GM19455 (cell line): ENCODE measurements at regions not wholly inside any gene's neighbourhood (a gene's known extent, or its start where the extent isn't known, plus 50 kb on each side); places are given as distances from the start of the nearest gene placed in this dataset.

Experiments used
- ATAC-seq: cut with Tn5 transposase; IDR thresholded peaks from one replicate; pipeline ENCODE4 v1.9.1; 2021; ENCODE audit not compliant: unreplicated experiment

DNA sequence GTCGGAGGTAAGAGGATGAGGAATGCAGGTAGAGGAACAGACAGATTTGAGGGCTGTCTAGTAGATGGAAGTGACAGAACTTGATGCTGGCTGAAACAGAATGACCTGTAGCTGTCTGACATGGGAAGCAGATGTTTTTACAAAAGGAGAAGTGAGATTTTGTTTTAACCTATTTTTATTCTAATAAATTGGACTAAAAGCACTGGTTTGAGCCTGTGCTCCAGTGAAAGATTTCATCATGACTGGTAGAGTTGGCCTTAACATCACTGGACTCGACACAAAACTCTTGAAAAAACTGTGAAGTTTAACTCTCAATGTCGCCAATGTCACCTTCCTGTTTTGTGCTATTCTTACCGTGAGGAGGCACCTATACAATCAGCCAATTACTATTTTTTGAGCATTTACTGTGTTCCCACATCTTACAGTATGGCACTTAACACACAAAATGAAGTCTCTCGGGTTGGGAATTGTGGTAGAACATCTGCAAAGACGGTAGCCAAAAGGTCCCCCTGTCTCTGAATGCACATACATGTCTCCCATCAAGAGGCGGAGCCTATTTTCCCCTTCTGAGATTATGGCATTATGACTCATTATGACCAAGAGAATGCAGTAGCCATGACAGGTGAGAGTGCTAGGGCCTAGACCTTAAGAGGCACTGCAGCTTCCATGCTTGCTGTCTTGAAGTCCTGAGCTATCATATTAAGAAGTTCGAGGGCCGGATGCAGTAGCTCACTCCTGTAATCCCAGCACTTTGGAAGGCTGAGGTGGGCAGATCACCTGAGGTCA lies 93.2 kb downstream of the FOXF2 start:
- peak; percentile 68 for ATAC-seq

DNA sequence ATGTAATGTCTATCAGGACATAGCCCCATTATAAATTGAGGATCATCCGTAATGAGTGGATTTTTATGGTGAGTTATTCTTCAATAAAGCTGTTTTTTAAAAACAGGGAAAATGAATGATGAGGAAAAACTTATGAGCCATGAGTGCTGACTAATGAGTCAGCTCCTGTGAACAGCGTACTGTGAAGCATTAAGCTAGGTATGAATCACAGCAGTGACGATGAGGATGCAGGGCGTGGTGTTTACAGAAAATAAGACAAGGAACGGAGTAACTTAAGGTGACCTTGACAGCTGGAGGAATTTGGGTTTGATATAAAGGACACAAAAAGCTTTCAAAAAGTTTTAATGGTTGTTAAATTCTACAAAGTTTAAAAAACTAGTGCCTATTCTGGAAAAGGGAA lies 96.3 kb downstream of the FOXF2 start:
- ATAC-seq = no peak

DNA sequence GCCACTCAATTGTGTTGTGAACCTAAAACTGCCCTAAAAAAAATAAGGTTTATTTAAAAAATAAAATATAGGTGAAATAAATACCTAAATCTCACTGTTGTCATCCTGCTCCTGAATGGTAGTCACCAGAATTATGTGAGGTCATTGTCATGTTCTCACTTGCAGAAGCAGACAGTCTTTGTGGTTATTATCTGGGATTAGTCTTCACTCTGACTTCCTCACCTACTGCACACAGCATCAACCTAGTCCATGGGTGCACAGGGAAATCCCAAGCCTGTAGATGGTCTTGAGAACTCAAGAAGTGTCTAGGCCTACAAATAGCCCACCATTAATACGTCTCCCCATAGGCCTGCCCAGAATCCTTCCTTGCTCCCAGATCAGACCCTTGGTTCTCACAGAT lies 97.0 kb downstream of the FOXF2 start:
- no peak for ATAC-seq

DNA sequence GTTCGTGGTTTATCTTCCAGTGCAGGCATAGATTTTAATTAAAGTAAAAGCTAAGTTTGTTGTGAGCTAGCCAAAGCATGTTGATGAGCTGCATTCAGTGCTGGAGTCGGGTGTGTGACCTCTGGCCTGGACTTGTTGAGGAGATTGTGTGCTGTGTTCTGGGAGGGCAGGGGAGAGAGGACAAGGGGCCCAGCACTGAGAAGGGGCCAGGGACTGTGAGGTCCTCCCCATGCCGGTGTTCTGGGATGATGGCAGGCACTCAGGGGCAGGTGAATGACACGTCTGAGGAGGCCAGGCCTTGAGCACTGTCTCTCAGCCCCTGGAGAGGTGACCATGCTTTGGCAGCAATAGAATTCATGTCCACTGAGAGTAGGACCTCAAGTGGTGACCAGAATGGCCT lies 97.9 kb downstream of the FOXF2 start:
- no peak for ATAC-seq

DNA sequence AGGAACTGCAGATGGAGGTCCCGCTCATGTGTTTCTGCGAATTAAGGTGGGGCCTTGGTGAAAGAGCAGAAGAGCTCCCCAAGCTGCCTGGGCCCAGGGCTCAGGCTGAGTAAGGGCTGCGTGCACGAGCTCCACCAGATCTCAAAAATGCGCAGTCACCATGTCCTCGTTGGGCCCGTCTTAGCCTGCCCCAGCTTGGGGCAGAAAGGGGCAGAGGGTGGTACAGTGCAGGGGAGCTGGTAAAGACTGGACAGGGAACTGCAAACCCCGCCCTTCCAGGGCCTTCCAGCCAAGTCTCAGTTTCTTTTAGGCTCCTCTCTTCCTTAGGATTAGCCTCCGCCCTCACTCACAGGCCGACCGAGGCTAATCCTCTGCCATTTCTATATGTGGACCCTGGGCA lies 101.6 kb downstream of the FOXF2 start:
- no peak for ATAC-seq

DNA sequence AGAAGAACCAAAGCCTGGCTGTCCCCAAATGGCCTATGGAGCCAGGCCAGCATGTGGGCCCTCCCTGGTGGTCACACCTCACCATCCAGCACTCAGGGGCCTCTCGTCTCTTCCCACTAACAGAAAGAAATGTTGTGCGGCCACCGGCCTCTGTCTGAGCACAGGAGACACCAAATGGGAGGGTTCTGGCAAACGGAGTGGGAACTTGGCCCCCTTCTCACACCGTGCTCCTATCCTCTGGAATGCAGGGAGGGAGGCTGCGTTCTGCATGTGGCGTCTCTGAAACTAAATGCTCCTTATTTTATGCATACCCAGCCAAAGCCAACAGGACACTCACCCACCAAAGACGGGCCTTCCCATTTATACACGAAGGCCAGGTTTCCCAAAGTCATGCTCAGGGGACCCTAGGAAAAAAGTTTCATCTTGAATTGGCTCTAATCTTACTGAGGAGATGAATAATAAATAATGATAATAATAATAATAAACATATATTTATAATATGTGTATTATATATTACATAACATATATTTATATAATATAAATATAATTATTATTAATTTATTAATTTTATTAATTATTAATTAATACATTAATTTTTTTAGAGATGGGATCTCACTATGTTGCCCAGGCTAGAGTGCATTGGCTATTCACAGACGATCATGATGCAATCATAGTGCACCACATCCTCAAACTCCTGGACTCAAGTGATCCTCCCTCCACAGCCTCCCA lies 102.4 kb downstream of the FOXF2 start:
- ATAC-seq = no peak

DNA sequence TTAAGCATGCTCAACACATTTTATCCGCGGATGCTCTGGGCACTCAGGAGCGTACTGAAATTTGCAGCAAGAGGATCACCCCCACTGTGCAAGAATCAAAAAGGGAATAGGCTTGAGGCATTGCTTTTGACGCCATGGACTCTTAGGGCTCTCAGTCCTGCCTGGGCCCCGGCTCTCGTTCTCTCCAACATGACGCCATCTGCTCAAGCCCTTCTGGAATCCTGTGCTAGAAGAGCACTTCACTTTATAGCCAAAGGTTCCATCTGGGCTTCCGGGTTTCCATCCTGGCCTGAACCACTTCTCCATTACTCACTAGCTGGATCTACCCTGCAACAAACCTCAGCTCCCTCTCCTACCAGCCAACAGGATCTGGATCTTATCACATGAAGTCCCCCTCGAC lies 105.3 kb downstream of the FOXF2 start:
- ATAC-seq = no peak

DNA sequence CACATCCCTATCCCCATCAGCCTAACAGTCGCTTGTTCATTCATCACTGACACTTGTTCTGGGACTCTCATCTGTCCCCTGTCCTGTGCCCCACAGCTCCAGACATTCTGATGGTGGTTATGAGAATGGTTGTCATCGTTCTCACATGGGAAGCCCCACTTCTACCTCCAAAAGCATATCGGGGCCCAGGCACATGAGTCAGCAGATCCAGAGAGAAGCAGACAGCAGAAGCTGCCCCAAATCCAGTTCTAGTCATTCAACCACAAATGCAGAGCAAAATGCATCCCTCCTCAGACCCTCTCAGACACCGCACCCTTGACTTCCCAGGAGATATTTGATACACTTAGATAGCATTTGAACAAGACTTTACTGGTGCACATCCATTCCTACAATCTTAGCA lies 106.0 kb downstream of the FOXF2 start:
- ATAC-seq = no peak

DNA sequence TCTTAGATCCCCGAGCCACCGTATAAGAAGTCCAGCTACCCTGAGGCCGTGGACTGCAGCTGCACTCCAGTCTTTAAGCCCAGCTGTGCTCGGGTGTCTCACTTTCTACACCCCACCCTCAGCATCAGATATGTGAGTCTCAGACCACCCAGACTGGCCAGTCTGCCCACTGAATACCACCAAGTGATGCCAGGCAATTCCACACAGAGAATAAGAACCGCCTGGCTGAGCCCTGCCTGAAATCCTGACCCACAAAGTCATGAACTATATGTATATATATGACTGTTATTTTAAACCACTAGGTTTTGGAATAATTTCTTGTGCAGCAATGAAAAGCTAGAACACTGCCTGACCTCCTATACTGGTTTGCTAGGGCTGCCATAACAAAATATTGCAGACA lies 106.7 kb downstream of the FOXF2 start:
- no peak for ATAC-seq

DNA sequence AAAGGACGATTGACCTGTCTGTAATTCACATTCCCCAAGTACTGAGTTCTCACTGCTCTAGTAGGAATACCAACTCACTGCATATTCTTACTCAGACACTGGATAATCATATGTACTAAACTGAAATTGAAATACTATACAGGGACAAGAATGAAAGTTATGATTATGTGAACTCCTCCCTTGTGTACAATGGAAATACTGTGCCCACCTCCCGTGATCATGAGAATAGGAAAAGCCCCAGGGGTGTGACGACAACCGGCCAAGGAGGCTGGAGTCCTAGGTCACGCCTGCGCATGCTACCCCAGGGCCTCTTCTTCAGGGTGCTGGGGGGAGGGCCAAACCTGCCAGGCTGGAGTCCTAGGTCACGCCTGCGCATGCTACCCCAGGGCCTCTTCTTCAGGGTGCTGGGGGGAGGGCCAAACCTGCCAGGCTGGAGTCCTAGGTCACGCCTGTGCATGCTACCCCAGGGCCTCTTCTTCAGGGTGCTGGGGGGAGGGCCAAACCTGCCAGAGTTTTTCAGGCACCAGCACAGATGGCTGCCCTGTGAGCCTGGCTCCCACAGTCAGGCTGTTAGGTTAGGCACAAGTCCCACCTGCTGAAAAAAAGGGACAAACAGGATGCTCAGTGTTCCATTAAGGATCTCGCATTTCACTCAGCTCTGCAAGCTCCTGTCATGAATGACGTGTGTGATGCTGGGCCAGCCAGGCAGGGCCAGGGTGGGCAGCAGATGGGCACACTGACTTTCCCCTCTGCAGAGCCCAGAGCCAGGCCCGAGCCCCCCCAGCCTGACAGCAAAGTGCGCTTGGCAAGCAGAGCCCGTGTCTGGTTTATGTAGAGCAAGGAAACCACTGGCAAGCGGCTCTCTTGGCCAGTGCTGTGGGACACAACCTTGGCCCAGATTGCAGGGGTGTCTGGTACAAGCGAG lies 107.7 kb downstream of the FOXF2 start:
- no peak for ATAC-seq

DNA sequence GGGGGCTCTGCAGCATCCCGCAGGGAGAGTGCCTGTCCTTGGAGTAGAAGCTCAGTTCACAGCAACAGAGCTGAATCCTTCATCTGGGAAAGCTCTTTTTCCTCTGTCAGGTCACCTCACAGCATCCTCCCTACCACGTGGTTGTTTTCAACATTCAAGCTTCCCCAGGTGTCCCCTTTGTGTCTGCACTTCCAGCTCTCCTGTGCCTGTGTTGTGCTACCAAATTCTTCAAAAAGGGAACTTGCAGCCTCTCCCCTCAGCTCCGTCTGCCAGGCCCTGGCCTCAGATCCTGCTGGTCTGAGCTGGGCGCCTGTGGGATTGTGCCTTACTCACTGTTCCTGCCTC lies 108.4 kb downstream of the FOXF2 start:
- no peak for ATAC-seq

DNA sequence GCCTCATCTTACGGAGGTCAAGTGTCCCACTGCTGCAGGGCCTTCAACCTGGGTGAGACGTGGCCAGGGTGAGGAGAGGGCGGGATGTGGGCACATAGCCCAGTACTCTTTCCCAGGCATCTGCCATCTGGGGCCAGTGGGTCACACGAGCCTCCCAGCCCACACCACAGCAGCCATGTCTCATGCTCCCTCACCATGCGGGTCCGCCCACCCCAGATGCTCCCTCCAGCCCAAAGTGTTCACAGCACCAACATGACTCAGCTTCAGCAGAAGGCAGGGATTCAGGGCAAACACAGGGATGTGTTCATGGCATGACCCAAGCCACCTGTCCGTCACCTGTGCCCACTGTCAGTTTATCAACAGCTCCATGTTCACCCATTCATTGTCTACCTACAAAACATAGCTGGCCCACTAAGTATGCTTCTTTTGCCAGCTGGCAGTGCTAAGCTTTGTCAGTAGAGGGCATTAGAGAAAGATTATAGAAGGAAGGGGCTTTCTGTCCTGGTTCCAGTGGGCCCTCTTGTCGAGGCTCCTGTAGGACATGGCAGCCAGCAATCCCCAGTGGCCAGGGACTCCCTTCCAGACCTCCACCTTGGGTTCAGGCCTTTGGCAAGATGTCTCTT lies 109.2 kb downstream of the FOXF2 start:
- no peak for ATAC-seq

DNA sequence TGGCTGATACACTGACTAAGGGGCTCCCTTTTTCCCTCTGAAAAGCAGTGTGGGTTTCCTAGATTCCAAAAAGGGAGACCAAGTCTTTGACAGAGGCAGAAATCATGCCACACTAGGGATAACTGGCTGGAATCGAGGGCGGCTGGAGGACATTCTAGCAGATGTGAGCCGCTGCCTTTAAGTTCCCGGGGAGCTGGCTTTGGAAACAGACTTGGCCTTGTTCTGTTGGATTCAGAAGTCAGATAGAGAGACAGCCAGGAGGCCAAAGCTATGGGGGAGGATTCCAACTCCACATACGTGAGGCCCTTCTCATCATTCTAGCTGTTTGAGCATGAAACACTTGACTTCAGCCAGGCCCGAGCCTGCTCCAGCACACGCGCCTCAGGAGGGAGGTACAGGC lies 109.9 kb upstream of the FOXC1 start:
- ATAC-seq = no peak

DNA sequence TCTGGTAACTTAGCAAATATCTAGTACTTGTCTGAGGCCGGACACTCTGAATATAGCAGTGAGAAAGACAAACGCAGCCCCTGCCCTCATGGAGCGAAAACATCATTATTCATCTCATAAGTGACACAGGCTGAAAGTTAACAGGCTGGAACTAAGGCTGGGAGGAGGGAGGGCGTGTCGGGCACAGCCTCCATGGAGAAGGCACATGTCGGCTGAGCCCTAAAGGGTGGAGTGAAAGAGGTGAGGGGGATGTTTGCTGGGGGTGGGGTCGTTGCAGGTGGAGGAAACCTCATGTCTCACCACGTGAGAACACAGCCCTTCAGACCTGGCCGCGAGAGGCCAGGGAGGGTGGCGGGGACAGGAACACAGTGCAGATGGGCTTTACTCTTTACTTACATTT lies 108.8 kb upstream of the FOXC1 start:
- ATAC-seq = no peak

DNA sequence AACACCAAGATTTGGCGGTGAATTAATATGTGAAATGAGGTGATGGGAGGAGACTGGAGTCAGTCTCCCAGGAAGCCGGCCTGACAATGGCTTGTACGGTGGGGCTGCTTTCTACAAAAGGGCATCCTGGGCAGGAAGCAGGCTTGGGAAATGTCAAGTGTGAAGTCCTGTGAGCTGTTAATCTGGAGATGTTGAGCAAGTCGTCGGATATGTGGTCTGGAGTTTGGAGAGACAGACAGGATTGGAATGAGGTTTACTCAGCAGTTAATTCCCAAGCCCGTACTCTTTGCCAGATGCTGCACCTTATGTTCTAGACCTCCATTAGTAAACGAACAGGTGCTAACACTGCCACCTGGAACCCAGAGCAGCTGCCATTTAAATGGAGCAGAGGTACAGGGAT lies 107.7 kb upstream of the FOXC1 start:
- ATAC-seq = no peak

DNA sequence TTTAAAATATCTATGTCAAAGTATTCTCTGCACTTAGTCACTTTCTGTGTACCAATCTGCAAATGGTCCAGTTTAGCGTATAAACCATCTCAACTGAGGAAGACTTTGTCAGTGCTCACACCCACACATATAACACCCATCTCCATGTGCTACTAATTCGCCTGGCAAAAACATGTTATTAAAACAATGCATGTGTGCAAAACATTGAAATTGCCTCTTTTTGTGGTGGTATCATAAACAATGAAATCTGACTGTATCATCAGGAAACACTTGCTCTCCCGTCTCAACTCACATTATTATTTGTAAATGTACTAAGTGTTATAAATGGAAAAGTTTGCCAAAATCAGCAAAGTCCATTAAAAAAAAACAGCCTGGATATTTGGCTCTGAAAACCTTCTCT lies 105.9 kb upstream of the FOXC1 start:
- no peak for ATAC-seq

DNA sequence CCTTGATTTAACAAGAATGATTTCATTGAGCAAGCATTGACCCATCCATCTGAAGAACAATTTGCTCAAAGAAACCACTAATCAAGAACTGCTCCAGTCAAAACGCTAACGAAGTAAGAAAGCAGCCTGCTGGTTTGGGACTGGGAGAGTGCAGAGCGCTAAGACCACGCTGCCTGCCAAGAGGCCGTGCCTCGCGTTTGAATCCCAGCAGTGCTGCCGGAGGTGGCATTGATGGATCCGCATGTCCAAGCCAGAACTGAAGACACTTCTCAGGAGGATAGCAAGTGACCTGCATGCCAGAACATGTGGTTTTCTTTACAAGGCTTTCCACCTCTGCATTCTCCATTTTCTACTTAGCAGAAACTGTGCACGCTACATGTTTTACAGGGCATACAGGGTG lies 105.2 kb upstream of the FOXC1 start:
- ATAC-seq = no peak

DNA sequence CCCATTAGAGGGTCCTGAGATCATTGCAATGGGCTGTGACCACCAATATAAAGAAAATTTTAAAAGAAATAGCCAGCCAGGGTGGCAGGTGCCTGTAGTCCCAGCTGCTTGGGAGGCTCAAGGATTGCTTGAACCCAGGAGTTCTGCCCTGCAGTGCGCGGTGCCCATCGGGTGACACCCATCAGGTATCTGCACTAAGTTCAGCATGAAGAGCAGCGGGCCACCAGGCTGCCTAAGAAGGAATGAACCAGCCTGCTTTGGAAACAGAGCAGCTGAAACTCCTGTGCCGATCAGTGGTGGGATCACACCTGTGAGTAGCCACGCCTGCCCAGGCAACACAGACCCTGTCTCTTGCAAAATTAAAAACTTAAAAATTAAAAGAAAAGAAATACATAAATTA lies 102.5 kb upstream of the FOXC1 start:
- ATAC-seq = no peak

DNA sequence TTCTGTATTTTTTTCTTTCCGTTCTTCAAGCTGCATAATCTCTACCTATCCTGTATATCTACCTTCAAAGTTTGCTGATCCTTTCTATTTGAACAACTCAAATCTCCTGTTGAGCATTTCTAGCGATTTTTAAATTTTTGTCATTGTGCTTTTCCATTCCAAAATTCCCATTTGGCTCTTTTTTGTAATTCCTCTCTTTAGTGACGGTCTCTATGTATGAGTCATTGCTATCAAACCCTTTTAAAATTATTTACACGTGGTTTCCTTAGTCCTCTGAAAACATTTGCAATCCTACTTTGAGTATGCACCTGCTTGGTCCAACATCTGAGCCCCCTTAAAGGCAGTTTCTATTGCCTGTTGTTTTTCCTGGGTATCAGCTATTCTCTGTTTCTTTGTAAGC lies 100.5 kb upstream of the FOXC1 start:
- ATAC-seq = no peak

DNA sequence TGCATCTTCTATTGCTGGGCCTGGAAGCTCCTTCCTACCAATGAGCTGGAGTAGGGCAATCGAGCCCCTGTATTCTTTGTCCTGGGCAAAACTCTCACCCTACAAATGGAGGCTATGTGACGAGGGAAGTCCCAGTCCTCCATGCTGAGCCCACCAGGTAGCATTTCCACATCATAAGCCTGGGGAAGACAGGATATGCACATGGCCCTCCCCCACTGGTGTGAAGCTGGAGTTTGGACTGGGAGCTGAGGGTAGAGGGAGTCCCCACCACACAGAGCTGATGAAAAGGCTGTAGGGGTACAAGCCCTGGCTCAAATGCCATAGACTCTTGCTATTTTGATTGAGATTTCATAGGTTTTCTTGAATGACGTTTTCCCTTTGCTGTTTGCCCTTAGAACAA lies 99.5 kb upstream of the FOXC1 start:
- ATAC-seq = no peak

DNA sequence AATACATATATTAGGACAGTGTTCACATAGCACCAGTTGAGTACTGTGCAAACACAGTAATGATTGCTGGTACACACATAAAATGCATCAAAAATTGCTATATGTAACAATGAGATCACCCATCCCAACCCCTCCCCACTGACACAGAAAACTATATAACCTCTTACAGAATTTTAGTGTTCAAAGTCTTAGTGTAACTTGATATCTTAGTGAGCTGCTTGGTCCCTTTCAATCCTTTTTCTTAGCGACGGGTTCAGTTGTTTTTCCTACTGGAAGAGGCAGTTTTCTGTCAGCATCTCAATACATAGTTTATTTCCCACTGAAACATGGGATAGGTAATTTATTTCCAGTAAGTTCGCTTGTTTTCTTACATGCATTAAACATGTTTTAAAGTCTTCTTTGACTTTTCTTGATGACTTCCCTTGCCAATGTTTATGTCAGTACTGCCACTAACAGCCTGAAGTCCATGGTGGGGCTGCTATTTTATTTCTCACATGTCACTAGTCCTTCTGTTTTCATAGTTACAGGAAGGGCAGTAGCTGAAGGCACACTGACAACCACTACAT lies 96.4 kb upstream of the FOXC1 start:
- ATAC-seq = no peak
